BLaER1 (cell line): ENCODE measurements at regions not wholly inside any gene's neighbourhood (a gene's known extent, or its start where the extent isn't known, plus 50 kb on each side); places are given as distances from the start of the nearest gene placed in this dataset.

ENCODE experiments used
- H3K27ac ChIP-seq: shearing (Covaris generic); formaldehyde crosslinking; 2 replicates; pipeline ENCODE4 v1.8.1; 2022
- H3K27me3 ChIP-seq: shearing (Covaris generic); formaldehyde crosslinking; 2 replicates; pipeline ENCODE4 v1.8.1; 2022
- H3K36me3 ChIP-seq: shearing (Covaris generic); formaldehyde crosslinking; 2 replicates; pipeline ENCODE4 v1.8.1; 2022
- H3K4me1 ChIP-seq: shearing (Covaris generic); formaldehyde crosslinking; 2 replicates; pipeline ENCODE4 v1.8.1; 2022
- H3K4me2 ChIP-seq: shearing (Covaris generic); formaldehyde crosslinking; 2 replicates; pipeline ENCODE4 v1.8.1; 2022
- H3K4me3 ChIP-seq: shearing (Covaris generic); formaldehyde crosslinking; 2 replicates; pipeline ENCODE4 v1.8.1; 2022
- H3K9ac ChIP-seq: shearing (Covaris generic); formaldehyde crosslinking; 2 replicates; pipeline ENCODE4 v1.8.1; 2022
- H3K9me3 ChIP-seq: shearing (Covaris generic); formaldehyde crosslinking; 2 replicates; pipeline ENCODE4 v1.8.1; 2022
- H4K20me1 ChIP-seq: shearing (Covaris generic); formaldehyde crosslinking; 2 replicates; pipeline ENCODE4 v1.8.1; 2022
- Cebpa-rat ChIP-seq: shearing (Covaris generic); IDR thresholded peaks from 2 replicates; pipeline ENCODE4 v1.8.1; 2022

DNA sequence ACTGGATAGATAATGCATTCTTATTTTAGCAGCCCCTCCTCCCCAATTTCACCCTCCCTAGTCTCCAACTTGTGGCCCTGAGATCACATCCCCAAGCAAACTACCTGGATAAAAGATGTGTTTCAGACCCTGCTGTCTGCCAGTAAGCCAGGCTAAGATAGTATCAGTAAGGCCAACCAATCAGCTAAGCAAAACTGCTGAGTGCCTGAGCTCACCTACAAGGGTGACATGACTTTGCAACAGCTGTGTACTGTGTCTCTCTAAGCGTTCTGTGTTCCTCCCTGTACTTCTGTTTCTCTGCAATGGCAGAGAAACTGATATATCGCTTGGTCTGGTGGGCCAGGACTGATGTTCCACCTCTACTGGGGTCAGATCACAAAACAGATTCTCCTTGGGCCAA is 224.9 kb downstream of the BTG1 start:
- no peak overlapping the region for H3K4me2 ChIP-seq
- no peaks in the 10 kb centered on the region for H4K20me1 ChIP-seq
- peaks cover 10% of the 10 kb centered on the region for H3K9me3 ChIP-seq
- H3K36me3 ChIP-seq, result no peaks in the 10 kb centered on the region
- no peak for TF ChIP-seq Cebpa-rat
- no peak overlapping the region for H3K27ac ChIP-seq
- no peak overlapping the region for H3K4me3 ChIP-seq
- H3K4me1 ChIP-seq, result no peaks in the 10 kb centered on the region
- H3K27me3 ChIP-seq, result no peaks in the 10 kb centered on the region
- H3K9ac ChIP-seq, result no peak overlapping the region

DNA sequence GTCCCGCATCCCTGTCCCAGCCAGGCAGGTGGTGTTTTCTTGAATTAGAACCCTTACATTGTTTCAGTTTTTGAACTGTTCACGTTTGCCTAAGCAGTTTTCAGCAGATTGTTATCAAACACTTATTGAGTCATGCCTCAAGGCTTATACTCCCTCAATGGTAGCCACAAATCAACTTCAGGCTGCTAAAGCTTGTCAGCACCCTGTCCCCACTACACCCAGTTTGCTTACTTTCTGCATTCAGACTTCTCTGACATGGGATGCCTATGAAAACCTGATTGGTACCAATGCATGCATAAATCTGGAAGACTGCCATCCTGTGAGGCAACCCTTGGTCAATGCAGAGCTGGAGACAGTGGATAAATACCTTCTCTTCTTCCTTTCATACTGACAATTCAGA is 225.4 kb downstream of the BTG1 start:
- Histone ChIP-seq H3K4me2 (no peak overlapping the region), H4K20me1 (no peaks in the 10 kb centered on the region), H3K36me3 (no peaks in the 10 kb centered on the region), H3K9ac (no peak overlapping the region), H3K27ac (no peak overlapping the region), H3K9me3 (peaks cover 10% of the 10 kb centered on the region), H3K4me1 (no peaks in the 10 kb centered on the region), H3K27me3 (no peaks in the 10 kb centered on the region), H3K4me3 (no peak overlapping the region)
- TF ChIP-seq Cebpa-rat, result no peak

DNA sequence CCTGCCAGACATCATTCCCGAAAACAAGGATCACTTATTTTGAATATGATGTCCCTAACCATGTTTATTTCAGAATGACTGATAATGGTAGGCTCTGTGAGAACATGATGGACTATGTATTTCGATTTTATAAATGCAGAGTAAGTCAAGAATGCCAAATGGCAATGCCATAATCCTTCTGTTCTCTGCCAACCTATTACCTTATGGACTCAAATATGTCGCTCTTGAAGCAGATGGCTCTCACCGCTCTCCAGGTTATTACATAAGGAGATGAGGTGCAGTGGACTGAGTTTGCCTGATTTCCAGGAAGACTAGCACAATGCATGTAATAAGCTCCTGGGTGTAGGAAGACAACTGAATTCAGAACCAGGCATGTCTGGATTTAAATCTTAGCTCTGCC is 227.2 kb downstream of the BTG1 start:
- no peaks in the 10 kb centered on the region for H4K20me1 ChIP-seq
- no peaks in the 10 kb centered on the region for H3K36me3 ChIP-seq
- H3K27me3 ChIP-seq, result no peaks in the 10 kb centered on the region
- no peaks in the 10 kb centered on the region for H3K4me1 ChIP-seq
- H3K27ac ChIP-seq, result no peak overlapping the region
- H3K4me3 ChIP-seq, result no peak overlapping the region
- no peak overlapping the region for H3K4me2 ChIP-seq
- H3K9ac ChIP-seq, result no peak overlapping the region
- no peak for TF ChIP-seq Cebpa-rat
- H3K9me3 ChIP-seq, result no peaks in the 10 kb centered on the region

DNA sequence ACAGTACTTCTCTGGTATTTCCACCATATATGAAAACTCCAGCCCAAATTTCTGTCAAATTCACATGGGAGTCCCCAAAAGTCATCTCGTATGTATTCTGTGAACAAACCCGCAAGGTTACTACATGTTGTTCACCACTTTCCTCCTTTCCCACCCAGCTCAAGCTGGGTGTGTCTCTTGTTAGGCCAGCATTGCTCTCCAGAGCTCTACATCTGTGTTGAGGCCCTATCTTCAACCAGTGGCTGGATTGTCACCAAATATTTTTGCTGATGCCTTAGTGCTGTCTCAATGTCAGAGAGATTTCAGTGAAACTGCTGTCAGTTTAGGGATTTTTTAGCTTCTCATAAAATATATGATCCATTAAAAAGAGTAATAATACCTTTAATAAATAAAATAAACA is 230.9 kb downstream of the BTG1 start:
- Histone ChIP-seq H3K9ac (no peak overlapping the region), H3K27me3 (no peaks in the 10 kb centered on the region), H3K4me2 (no peak overlapping the region), H3K36me3 (no peaks in the 10 kb centered on the region), H4K20me1 (no peaks in the 10 kb centered on the region), H3K4me3 (no peak overlapping the region), H3K4me1 (no peaks in the 10 kb centered on the region), H3K27ac (no peak overlapping the region), H3K9me3 (no peaks in the 10 kb centered on the region)
- TF ChIP-seq Cebpa-rat, result no peak

DNA sequence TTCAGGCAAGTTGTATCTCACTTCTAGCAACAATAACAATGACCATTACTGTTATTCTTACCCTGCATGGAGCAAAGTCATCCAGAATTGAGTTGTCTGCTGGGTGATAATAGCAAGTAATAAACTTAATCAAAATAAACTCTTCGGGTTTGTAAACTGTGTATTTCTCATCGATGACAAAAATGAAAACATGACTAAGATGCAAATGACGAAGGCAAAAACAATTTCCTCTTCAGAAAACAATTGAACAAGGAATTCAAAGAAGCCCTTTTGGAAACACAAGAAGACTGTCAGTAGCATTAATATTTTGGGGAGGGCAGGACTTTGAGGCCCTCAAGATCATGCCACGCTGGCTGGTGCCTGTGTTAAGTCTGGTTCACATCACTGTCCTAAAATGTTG is 232.0 kb downstream of the BTG1 start:
- H3K4me2 ChIP-seq, result no peak overlapping the region
- no peaks in the 10 kb centered on the region for H3K4me1 ChIP-seq
- H3K27ac ChIP-seq, result no peak overlapping the region
- TF ChIP-seq Cebpa-rat, result no peak
- H3K4me3 ChIP-seq, result no peak overlapping the region
- H4K20me1 ChIP-seq, result no peaks in the 10 kb centered on the region
- H3K9ac ChIP-seq, result no peak overlapping the region
- no peaks in the 10 kb centered on the region for H3K9me3 ChIP-seq
- H3K36me3 ChIP-seq, result no peaks in the 10 kb centered on the region
- no peaks in the 10 kb centered on the region for H3K27me3 ChIP-seq

DNA sequence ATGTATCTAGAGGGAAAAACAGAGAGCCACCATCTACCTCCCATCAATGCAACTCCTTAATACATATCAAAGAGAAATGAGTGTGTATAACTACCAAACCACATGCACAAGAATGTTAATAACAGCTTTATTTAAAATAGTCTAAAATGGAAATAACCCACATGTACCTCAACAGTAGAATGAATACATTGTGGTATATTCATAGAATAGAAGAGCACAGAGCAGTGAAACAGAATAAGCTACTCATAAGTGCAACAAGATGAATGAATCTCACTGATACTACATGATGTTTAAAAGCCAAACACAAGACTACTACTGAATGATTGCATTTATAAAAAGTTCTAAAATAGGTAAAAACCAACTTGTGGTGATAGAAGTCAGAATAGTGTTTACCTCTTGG is 232.5 kb downstream of the BTG1 start:
- Histone ChIP-seq H3K27ac (no peak overlapping the region), H3K4me3 (no peak overlapping the region), H3K9me3 (no peaks in the 10 kb centered on the region), H3K4me2 (no peak overlapping the region), H3K36me3 (no peaks in the 10 kb centered on the region), H4K20me1 (no peaks in the 10 kb centered on the region), H3K27me3 (no peaks in the 10 kb centered on the region), H3K9ac (no peak overlapping the region), H3K4me1 (no peaks in the 10 kb centered on the region)
- no peak for TF ChIP-seq Cebpa-rat

DNA sequence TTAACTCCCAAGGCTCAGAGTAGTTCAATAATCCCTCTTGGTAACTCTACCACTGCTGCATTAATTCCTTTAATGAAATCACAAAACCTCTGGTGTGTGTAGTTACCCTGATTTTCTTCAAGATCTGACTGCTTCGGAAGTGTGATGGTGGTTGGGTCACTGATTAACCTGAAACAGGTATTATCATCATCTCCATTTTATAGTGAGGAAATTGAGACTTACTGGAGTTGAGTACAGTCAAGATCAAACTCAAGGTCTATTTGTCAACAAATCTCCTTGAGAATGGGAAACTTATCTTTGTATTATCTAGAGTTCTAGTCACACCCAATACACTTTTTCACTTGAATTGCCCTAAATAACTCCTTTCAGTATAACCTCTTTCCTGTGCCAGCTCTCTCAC is 233.5 kb downstream of the BTG1 start:
- Histone ChIP-seq H3K4me1 (no peaks in the 10 kb centered on the region), H3K27ac (no peak overlapping the region), H3K4me3 (no peak overlapping the region), H3K36me3 (no peaks in the 10 kb centered on the region), H4K20me1 (no peaks in the 10 kb centered on the region), H3K27me3 (no peaks in the 10 kb centered on the region), H3K4me2 (no peak overlapping the region), H3K9ac (no peak overlapping the region), H3K9me3 (no peaks in the 10 kb centered on the region)
- no peak for TF ChIP-seq Cebpa-rat

DNA sequence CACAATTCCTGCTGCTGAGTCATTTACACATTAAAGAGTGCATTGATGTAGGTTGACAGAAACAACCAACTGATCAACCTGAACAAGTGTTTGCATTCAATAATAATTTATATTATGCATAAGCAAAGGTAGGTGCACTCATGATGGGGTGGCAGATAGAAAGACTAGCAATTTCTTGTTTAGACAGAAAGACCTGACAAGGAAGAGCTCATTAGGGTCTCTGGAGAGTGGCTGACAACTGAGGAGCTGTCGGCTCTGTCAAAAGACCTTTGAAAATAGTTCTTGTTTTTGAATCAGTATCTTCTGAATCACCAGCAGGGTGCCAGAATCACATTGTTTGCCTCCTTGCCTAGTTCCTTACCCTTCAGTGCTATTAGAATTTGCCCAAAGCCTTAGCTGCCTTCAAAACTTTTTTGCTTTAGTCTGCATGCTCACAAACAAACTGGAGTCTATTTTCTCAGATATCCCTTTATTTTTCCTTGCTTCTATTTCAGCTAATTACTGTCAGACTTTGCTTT is 234.7 kb downstream of the BTG1 start:
- TF ChIP-seq Cebpa-rat, result no peak
- Histone ChIP-seq H3K4me3 (no peak overlapping the region), H3K27ac (no peak overlapping the region), H3K9me3 (no peaks in the 10 kb centered on the region), H3K36me3 (no peaks in the 10 kb centered on the region), H3K4me1 (no peaks in the 10 kb centered on the region), H3K9ac (no peak overlapping the region), H3K27me3 (no peaks in the 10 kb centered on the region), H4K20me1 (no peaks in the 10 kb centered on the region), H3K4me2 (no peak overlapping the region)

DNA sequence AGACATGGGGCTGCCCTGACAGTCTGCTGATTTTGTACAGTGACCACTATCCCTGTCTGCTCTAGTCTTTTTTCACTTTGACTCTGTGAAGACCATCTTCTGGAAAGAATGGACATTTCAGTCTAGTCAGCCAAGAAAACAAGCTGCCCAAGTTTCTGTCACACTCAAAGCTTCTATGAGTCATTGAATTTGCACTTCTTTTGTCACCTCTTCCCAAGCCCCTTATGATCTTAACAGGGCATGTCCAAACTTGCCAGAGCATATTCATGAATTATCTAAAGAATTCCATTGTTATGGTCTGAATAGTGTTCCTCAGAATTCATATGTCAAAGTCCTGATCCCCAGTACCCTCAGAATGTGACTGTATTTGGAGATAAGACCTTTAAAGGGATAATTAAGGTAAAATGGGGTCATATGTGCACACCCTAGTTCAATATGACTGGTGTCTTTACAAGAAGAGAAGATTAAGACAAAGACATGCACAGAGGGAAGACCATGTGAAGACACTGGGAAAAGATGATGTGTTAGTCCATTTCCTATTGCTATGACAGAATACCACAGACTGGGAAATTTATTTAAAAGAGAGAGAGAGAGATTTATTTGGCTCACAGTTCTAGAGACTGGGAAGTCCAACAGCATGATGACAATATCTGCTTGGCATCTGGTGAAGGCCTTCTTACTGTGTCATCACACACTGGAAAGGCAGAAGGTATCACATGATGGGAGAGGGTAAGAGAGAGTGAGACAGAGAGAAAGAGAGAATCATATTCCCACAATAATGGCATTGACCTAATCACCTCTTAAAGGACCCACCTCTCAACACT is 242.6 kb downstream of the BTG1 start:
- Histone ChIP-seq H3K36me3 (no peaks in the 10 kb centered on the region), H3K9me3 (no peaks in the 10 kb centered on the region), H3K4me2 (no peak overlapping the region), H3K27me3 (no peaks in the 10 kb centered on the region), H4K20me1 (no peaks in the 10 kb centered on the region), H3K9ac (no peak overlapping the region), H3K4me3 (no peak overlapping the region), H3K4me1 (no peaks in the 10 kb centered on the region), H3K27ac (no peak overlapping the region)
- no peak for TF ChIP-seq Cebpa-rat

DNA sequence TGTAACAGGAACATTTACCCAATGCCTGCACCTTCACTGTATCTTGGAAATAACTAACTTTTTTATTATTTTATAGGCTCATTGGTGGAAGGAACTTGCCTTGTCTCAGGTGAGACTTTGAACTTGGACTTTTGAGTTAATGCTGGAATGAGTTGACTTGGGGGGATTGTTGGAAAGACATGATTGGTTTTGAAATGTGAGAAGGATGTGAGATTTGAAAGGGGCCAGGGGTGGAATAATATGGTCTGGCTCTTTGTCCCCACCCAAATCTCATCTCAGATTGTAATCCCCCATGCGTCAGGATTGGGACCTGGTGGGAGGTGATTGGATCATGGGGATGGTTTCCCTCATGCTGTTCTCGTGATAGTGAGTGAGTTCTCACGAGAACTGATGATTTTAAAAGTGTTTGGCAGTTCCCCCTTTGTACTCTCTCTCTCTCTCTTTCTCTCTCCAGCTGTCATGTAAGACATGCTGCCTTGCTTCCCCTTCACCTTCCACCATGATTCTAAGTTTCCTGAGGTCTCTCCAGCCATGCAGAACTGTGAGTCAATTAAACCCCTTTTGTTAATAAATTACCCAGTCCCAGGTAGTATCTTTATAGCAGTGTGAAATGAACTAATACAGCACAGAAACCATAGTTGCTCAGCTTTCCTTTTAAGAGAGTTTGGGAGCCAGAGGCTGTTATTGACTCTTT is 244.1 kb downstream of the BTG1 start:
- H3K4me3 ChIP-seq, result no peak overlapping the region
- no peaks in the 10 kb centered on the region for H3K4me1 ChIP-seq
- H3K27ac ChIP-seq, result no peak overlapping the region
- no peaks in the 10 kb centered on the region for H4K20me1 ChIP-seq
- H3K27me3 ChIP-seq, result no peaks in the 10 kb centered on the region
- no peak for TF ChIP-seq Cebpa-rat
- no peak overlapping the region for H3K9ac ChIP-seq
- H3K36me3 ChIP-seq, result no peaks in the 10 kb centered on the region
- H3K4me2 ChIP-seq, result no peak overlapping the region
- no peaks in the 10 kb centered on the region for H3K9me3 ChIP-seq
